GM23338 (cell line): ENCODE measurements at regions not wholly inside any gene's neighbourhood (a gene's known extent, or its start where the extent isn't known, plus 50 kb on each side); places are given as distances from the start of the nearest gene placed in this dataset.

Source experiments
- ATAC-seq: fragments of 200-7000 bp; cut with Tn5 transposase; 3 replicates; pipeline ENCODE4 v1.9.1; 2020
- DNase-seq: peaks from one replicate; pipeline ENCODE4 v3.0.0-alpha.2; 2015; ENCODE audit warnings: low spot score
- H2AFZ ChIP-seq: fragments of 200-600 bp; sonication (generic); 2 replicates; pipeline ENCODE4 v1.8.0; 2016; ENCODE audit warnings: antibody characterized with exemption, mild to moderate bottlenecking, moderate library complexity
- H3F3A ChIP-seq: fragments of 200-600 bp; sonication (generic); replicated peaks from 2 replicates; pipeline ENCODE4 v1.8.0; 2017; ENCODE audit warnings: antibody characterized with exemption, mixed run types, low read depth
- H3K27ac ChIP-seq: fragments of 200-600 bp; sonication (generic); 2 replicates; pipeline ENCODE4 v1.6.1; 2016; ENCODE audit warnings: low read depth
- H3K27me3 ChIP-seq: fragments of 200-600 bp; sonication (generic); 2 replicates; pipeline ENCODE4 v1.8.0; 2016; ENCODE audit warnings: mild to moderate bottlenecking, mixed run types, moderate library complexity; ENCODE audit not compliant: insufficient read depth
- H3K36me3 ChIP-seq: fragments of 200-600 bp; sonication (generic); 2 replicates; pipeline ENCODE4 v1.8.0; 2016; ENCODE audit warnings: mild to moderate bottlenecking; ENCODE audit not compliant: insufficient read depth
- H3K4me1 ChIP-seq: fragments of 200-600 bp; sonication (generic); 2 replicates; pipeline ENCODE4 v1.8.0; 2016; ENCODE audit warnings: mild to moderate bottlenecking, moderate library complexity; ENCODE audit not compliant: insufficient read depth
- H3K4me2 ChIP-seq: fragments of 200-600 bp; sonication (generic); 2 replicates; pipeline ENCODE4 v1.7.1; 2017; ENCODE audit warnings: mixed run types
- H3K4me3 ChIP-seq: fragments of 200-600 bp; sonication (generic); 2 replicates; pipeline ENCODE4 v1.6.1; 2016; ENCODE audit warnings: mixed run types
- H3K79me2 ChIP-seq: fragments of 200-600 bp; sonication (generic); replicated peaks from 2 replicates; pipeline ENCODE4 v1.8.0; 2017; ENCODE audit warnings: mild to moderate bottlenecking; ENCODE audit not compliant: insufficient read depth
- H3K9me2 ChIP-seq: fragments of 200-600 bp; sonication (generic); 2 replicates; pipeline ENCODE4 v1.8.0; 2017; ENCODE audit not compliant: insufficient read depth
- H4K20me1 ChIP-seq: fragments of 200-600 bp; sonication (generic); replicated peaks from 2 replicates; pipeline ENCODE4 v1.8.0; 2017; ENCODE audit warnings: mild to moderate bottlenecking; ENCODE audit not compliant: insufficient read depth
- H3K27ac Mint-ChIP-seq: 2 replicates; pipeline ENCODE4 v1.8.0; 2020; ENCODE audit warnings: inconsistent platforms, mild to moderate bottlenecking, moderate library complexity, mixed read lengths
- H3K27me3 Mint-ChIP-seq: 3 replicates; pipeline ENCODE4 v1.8.0; 2022; ENCODE audit warnings: low read depth, mild to moderate bottlenecking, moderate library complexity, mixed read lengths, inconsistent platforms; ENCODE audit not compliant: insufficient read depth, poor library complexity
- H3K36me3 Mint-ChIP-seq: 3 replicates; pipeline ENCODE4 v1.8.0; 2021; ENCODE audit warnings: low read depth, mild to moderate bottlenecking, inconsistent platforms, moderate library complexity, mixed read lengths
- H3K4me1 Mint-ChIP-seq: 3 replicates; pipeline ENCODE4 v1.8.0; 2020; ENCODE audit warnings: mild to moderate bottlenecking, inconsistent platforms, mixed read lengths
- H3K4me3 Mint-ChIP-seq: 3 replicates; pipeline ENCODE4 v1.8.0; 2021; ENCODE audit warnings: moderate library complexity, mild to moderate bottlenecking, inconsistent platforms, mixed read lengths
- H3K9me3 Mint-ChIP-seq: 3 replicates; pipeline ENCODE4 v1.8.0; 2020; ENCODE audit warnings: moderate library complexity, mild to moderate bottlenecking, inconsistent platforms, mixed read lengths
- EZH2 ChIP-seq: fragments of 200-600 bp; sonication (generic); IDR thresholded peaks from one replicate; pipeline ENCODE4 v1.8.0; 2017; ENCODE audit warnings: antibody characterized with exemption, mild to moderate bottlenecking, low read depth; ENCODE audit not compliant: unreplicated experiment
- EZH2phosphoT487 ChIP-seq: fragments of 200-600 bp; sonication (generic); IDR thresholded peaks from one replicate; pipeline ENCODE4 v1.8.1; 2018; ENCODE audit warnings: antibody characterized with exemption; ENCODE audit not compliant: unreplicated experiment
- JUNB ChIP-seq: IDR thresholded peaks from one replicate; pipeline ENCODE4 v1.6.1; 2016; ENCODE audit warnings: antibody characterized with exemption; ENCODE audit not compliant: unreplicated experiment
- STAT1 ChIP-seq: IDR thresholded peaks from one replicate; pipeline ENCODE4 v1.6.1; 2016; ENCODE audit warnings: antibody characterized with exemption; ENCODE audit not compliant: unreplicated experiment
- ZNF114 ChIP-seq: fragments of 250-450 bp; sonication (Bioruptor Pico); IDR thresholded peaks from 2 replicates; pipeline ENCODE4 v1.5.0; 2020; ENCODE audit warnings: mild to moderate bottlenecking, moderate library complexity
- ZNF331 ChIP-seq: fragments of 250-450 bp; sonication (Bioruptor Pico); IDR thresholded peaks from 2 replicates; pipeline ENCODE4 v1.5.0; 2020; ENCODE audit warnings: low read depth, mild to moderate bottlenecking, moderate library complexity
- ZNF462 ChIP-seq: fragments of 250-450 bp; sonication (Bioruptor Pico); IDR thresholded peaks from 2 replicates; pipeline ENCODE4 v1.5.0; 2020; ENCODE audit warnings: mild to moderate bottlenecking, moderate library complexity
- TF ChIP-seq, protein P1 (sequence below): IDR thresholded peaks from 2 replicates; pipeline ENCODE4 v1.6.1; 2016; ENCODE audit warnings: antibody characterized with exemption
- TF ChIP-seq, protein P2 (sequence below), 2 experiments: fragments of 200-600 bp in 1 of 2; sonication (generic) in 1 of 2; conservative IDR thresholded peaks; 2 replicates each; pipeline versions ENCODE4 v1.5.1 to v1.6.1; 2016 to 2017; ENCODE audit warnings: antibody characterized with exemption in 2 of 2, low read depth in 2 of 2, mild to moderate bottlenecking in 2 of 2, moderate library complexity in 1 of 2
- TF ChIP-seq, protein P3 (sequence below): IDR thresholded peaks from one replicate; pipeline ENCODE4 v1.6.1; 2018; ENCODE audit warnings: antibody characterized with exemption; ENCODE audit not compliant: unreplicated experiment

DNA sequence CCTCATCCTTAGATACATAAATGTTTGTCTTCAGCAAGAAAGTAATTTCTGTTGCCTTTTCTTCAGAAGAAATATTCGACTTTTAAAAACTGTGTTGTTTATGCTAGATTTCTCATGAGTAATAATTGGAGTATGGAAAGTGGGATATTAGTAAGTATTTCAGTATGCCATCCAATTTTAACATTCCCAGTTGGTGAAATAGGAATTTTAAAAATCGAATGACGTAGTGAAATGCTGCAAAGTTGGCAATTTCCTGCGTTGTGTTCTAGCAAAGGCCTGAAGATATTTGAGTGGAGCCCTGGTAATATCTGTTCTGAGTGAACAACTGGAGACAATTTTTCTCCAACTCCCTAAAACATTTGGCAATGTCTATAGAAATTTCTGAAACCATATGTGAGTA, 190.1 kb downstream of the ZNF330 start:
- no peaks in the 10 kb centered on the region for H4K20me1 ChIP-seq
- H3K36me3 Mint-ChIP-seq: no peaks in the 10 kb centered on the region
- H2AFZ ChIP-seq: no peak overlapping the region
- no peaks in the 10 kb centered on the region for H3K36me3 ChIP-seq
- H3K4me1 ChIP-seq: no peaks in the 10 kb centered on the region
- TF ChIP-seq STAT1: no peak
- no peak for TF ChIP-seq EZH2phosphoT487
- TF ChIP-seq, protein P1, sequence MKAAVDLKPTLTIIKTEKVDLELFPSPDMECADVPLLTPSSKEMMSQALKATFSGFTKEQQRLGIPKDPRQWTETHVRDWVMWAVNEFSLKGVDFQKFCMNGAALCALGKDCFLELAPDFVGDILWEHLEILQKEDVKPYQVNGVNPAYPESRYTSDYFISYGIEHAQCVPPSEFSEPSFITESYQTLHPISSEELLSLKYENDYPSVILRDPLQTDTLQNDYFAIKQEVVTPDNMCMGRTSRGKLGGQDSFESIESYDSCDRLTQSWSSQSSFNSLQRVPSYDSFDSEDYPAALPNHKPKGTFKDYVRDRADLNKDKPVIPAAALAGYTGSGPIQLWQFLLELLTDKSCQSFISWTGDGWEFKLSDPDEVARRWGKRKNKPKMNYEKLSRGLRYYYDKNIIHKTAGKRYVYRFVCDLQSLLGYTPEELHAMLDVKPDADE: no peak
- no peak overlapping the region for H3K27ac Mint-ChIP-seq
- no peak overlapping the region for H3K27ac ChIP-seq
- no peaks in the 10 kb centered on the region for H3K4me1 Mint-ChIP-seq
- no peak overlapping the region for H3K4me2 ChIP-seq
- peaks cover 2% of the 10 kb centered on the region for H3K27me3 Mint-ChIP-seq
- H3K79me2 ChIP-seq: no peaks in the 10 kb centered on the region
- no peak for DNase-seq
- no peak for ATAC-seq
- no peaks in the 10 kb centered on the region for H3F3A ChIP-seq
- H3K9me2 ChIP-seq: no peaks in the 10 kb centered on the region
- no peaks in the 10 kb centered on the region for H3K9me3 Mint-ChIP-seq
- H3K27me3 ChIP-seq: no peaks in the 10 kb centered on the region
- no peak overlapping the region for H3K4me3 Mint-ChIP-seq
- no peak overlapping the region for H3K4me3 ChIP-seq

- Histone ChIP-seq H2AFZ (no peak overlapping the region), H3K4me1 (no peaks in the 10 kb centered on the region), H4K20me1 (no peaks in the 10 kb centered on the region), H3K79me2 (no peaks in the 10 kb centered on the region), H3K27ac (no peak overlapping the region), H3K4me2 (no peak overlapping the region), H3K4me3 (no peak overlapping the region), H3K36me3 (no peaks in the 10 kb centered on the region), H3K9me2 (no peaks in the 10 kb centered on the region), H3K27me3 (no peaks in the 10 kb centered on the region), H3F3A (no peaks in the 10 kb centered on the region)
- Mint-ChIP-seq H3K36me3 (no peaks in the 10 kb centered on the region), H3K4me1 (no peaks in the 10 kb centered on the region), H3K4me3 (no peak overlapping the region), H3K9me3 (no peaks in the 10 kb centered on the region), H3K27ac (no peak overlapping the region), H3K27me3 (peaks cover 2% of the 10 kb centered on the region)
- ATAC-seq: no peak
- no peak for DNase-seq
- TF ChIP-seq STAT1: no peak
- no peak for TF ChIP-seq JUNB
- no peak for TF ChIP-seq ZNF462 (CRISPR knock-in tag)
- TF ChIP-seq, protein P2, sequence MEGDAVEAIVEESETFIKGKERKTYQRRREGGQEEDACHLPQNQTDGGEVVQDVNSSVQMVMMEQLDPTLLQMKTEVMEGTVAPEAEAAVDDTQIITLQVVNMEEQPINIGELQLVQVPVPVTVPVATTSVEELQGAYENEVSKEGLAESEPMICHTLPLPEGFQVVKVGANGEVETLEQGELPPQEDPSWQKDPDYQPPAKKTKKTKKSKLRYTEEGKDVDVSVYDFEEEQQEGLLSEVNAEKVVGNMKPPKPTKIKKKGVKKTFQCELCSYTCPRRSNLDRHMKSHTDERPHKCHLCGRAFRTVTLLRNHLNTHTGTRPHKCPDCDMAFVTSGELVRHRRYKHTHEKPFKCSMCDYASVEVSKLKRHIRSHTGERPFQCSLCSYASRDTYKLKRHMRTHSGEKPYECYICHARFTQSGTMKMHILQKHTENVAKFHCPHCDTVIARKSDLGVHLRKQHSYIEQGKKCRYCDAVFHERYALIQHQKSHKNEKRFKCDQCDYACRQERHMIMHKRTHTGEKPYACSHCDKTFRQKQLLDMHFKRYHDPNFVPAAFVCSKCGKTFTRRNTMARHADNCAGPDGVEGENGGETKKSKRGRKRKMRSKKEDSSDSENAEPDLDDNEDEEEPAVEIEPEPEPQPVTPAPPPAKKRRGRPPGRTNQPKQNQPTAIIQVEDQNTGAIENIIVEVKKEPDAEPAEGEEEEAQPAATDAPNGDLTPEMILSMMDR (conservative IDR thresholded peaks at IDR 0.05; ENCODE audit: low read depth in 2 of 2): no peak
- TF ChIP-seq ZNF331 (CRISPR knock-in tag): no peak
- no peak for TF ChIP-seq ZNF114 (CRISPR knock-in tag)
- TF ChIP-seq, protein P3, sequence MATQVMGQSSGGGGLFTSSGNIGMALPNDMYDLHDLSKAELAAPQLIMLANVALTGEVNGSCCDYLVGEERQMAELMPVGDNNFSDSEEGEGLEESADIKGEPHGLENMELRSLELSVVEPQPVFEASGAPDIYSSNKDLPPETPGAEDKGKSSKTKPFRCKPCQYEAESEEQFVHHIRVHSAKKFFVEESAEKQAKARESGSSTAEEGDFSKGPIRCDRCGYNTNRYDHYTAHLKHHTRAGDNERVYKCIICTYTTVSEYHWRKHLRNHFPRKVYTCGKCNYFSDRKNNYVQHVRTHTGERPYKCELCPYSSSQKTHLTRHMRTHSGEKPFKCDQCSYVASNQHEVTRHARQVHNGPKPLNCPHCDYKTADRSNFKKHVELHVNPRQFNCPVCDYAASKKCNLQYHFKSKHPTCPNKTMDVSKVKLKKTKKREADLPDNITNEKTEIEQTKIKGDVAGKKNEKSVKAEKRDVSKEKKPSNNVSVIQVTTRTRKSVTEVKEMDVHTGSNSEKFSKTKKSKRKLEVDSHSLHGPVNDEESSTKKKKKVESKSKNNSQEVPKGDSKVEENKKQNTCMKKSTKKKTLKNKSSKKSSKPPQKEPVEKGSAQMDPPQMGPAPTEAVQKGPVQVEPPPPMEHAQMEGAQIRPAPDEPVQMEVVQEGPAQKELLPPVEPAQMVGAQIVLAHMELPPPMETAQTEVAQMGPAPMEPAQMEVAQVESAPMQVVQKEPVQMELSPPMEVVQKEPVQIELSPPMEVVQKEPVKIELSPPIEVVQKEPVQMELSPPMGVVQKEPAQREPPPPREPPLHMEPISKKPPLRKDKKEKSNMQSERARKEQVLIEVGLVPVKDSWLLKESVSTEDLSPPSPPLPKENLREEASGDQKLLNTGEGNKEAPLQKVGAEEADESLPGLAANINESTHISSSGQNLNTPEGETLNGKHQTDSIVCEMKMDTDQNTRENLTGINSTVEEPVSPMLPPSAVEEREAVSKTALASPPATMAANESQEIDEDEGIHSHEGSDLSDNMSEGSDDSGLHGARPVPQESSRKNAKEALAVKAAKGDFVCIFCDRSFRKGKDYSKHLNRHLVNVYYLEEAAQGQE: no peak
- TF ChIP-seq EZH2phosphoT487: no peak
- no peak for TF ChIP-seq EZH2
These were observed 191.2 kb downstream of the ZNF330 start for GRCh38 chr4:141411936-141412335.
